Femur (tissue), 1 donor: ENCODE measurements at regions not wholly inside any gene's neighbourhood (a gene's known extent, or its start where the extent isn't known, plus 50 kb on each side); places are given as distances from the start of the nearest gene placed in this dataset.
"Not testable (repeated sequence)": the region's sequence is repeated elsewhere in the genome, so short reads cannot be mapped to it uniquely, and the experiment has no call there.

Experiments used
- DNase-seq: peaks from one replicate; pipeline ENCODE4 v3.0.0-alpha.2; 2017

- DNase-seq, result not testable (repeated sequence)
These were observed 56.5 kb upstream of the ABHD2 start for GRCh38 chr15:89031637-89032285.

DNA sequence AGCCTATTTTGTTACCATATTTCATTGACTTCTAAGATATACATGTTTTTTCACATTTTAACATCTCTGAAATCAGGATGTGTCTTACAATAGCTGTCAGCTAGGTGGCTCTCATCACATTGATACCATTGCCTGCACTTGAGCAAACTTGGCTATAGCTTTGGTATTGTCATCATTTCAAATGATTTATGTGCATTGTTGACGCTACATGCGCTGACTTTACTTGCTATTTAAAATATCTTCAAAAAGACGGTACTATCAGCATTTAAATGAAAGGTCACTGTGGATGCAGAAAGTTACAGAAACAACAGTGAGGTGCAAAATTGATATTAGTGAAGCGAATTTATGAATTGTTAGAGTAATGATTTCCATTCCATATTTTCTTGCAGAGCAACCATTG is 54.0 kb upstream of the ABHD2 start:
- no peak for DNase-seq

DNA sequence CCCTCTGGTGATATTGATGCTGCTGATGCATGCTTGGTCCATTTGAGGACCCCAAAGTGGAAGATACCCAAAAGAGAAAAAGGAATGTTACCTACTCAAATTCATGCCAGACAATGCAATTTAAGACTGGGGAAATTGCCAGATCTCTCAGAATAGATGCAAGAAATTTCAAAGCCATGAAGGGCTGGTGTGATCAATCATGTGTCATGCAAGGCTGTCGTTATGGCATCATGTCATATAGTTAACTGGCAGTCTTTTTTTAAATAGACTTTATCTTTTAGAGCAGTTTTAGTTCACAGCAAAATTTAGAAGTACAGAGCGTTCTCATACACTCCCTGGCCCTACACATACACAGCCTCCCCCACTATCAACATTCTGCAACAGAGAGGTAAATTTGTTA is 53.1 kb upstream of the ABHD2 start:
- no peak for DNase-seq

GRCh38 chr15:89035658-89036057 is 52.6 kb upstream of the ABHD2 start:
- DNase-seq, result no peak

DNA sequence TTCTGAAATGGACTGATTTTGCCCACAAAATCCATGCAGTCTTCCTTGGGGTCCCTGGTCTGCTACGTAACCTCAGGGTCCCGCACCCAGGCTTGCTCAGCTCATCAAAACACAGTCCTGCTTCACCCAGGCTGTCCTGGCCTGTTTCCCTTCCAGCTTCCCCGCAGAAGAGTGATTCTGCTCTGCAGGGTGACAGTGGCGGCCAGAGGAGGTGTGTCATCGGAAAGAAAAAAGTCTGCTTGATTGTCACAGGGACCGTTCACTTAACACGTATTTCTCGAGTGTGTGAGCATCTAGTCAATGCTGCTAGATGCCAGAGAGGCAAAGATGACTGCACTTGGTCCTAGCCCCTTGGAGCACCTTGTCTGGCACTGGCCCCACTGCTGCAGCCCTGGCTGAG is 50.1 kb upstream of the ABHD2 start:
- DNase-seq, result no peak
